Breast epithelium (tissue), 3 donors: ENCODE measurements at regions not wholly inside any gene's neighbourhood (a gene's known extent, or its start where the extent isn't known, plus 50 kb on each side); places are given as distances from the start of the nearest gene placed in this dataset.

Experiments
- CTCF ChIP-seq, 3 donors: fragments of 450-650 bp; IDR thresholded peaks; one replicate each; pipeline ENCODE4 v1.5.1; 2016 to 2017; ENCODE audit warnings: antibody characterized with exemption in 3 of 3, mild to moderate bottlenecking in 3 of 3, moderate library complexity in 3 of 3
- POLR2A ChIP-seq: fragments of 450-650 bp; IDR thresholded peaks from one replicate; pipeline ENCODE4 v1.6.1; 2016; ENCODE audit warnings: antibody characterized with exemption, mild to moderate bottlenecking, moderate library complexity

- no peak for TF ChIP-seq CTCF (IDR thresholded peaks at IDR 0.05)
- TF ChIP-seq POLR2A, result no peak
Measured at GRCh38 chr13:64579331-64579730, 2650.8 kb downstream of the PCDH9 start.
